Cardiac muscle cell (in vitro differentiated cells and primary cell): ENCODE measurements at regions not wholly inside any gene's neighbourhood (a gene's known extent, or its start where the extent isn't known, plus 50 kb on each side); places are given as distances from the start of the nearest gene placed in this dataset.

ENCODE experiments used
- DNase-seq, 2 donors: peaks; one replicate each; pipeline versions ENCODE4 v3.0.0 to v3.0.0-alpha.2; 2010 to 2017; ENCODE audit warnings: low read depth in 1 of 2, low spot score in 1 of 2
- H3K27ac ChIP-seq: fragments of 200-600 bp; sonication (generic); 2 replicates; pipeline ENCODE4 v1.5.1; 2016
- H3K27me3 ChIP-seq: fragments of 200-600 bp; sonication (generic); 2 replicates; pipeline ENCODE4 v1.6.0; 2016; ENCODE audit warnings: control low read depth
- H3K36me3 ChIP-seq: fragments of 200-600 bp; sonication (generic); 2 replicates; pipeline ENCODE4 v1.5.1; 2016; ENCODE audit warnings: control low read depth
- H3K4me1 ChIP-seq: fragments of 200-600 bp; sonication (generic); 2 replicates; pipeline ENCODE4 v1.8.1; 2017; ENCODE audit warnings: low read depth, mild to moderate bottlenecking, mixed run types
- H3K4me3 ChIP-seq: fragments of 200-600 bp; sonication (generic); 2 replicates; pipeline ENCODE4 v1.5.1; 2016; ENCODE audit warnings: mild to moderate bottlenecking
- H3K9me3 ChIP-seq: fragments of 200-600 bp; sonication (generic); 2 replicates; pipeline ENCODE4 v1.5.1; 2017; ENCODE audit warnings: low read depth, mild to moderate bottlenecking, control low read depth
- CTCF ChIP-seq: IDR thresholded peaks from 2 replicates; pipeline ENCODE4 v1.5.1; 2012; ENCODE audit warnings: low read depth, mild to moderate bottlenecking, low read length

DNA sequence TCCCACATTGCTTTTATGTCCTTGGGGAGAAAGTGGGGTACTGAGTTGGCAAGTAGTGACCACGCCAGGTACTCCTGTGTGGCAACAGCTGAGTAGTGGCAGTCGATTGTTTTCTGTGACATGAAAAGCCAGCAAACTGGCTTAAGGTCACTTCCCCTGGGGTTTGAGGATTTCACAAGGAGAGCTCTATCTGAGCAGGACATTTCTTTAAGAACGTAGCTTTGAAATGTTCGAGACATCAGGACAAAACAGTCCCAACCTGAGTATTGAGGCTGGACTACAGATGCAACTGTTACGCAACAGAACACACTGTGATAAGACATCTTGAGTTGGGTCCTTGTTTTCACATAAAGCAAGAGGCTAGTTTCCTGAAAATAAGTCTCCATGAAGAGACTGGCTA, 146.7 kb upstream of the KLF14 start:
- no peaks in the 10 kb centered on the region for H3K4me1 ChIP-seq
- H3K27me3 ChIP-seq = no peaks in the 10 kb centered on the region
- H3K27ac ChIP-seq = no peak overlapping the region
- no peaks in the 10 kb centered on the region for H3K9me3 ChIP-seq
- H3K4me3 ChIP-seq = no peak overlapping the region
- peak in 1 of 2 donors; percentile 58 for DNase-seq
- no peaks in the 10 kb centered on the region for H3K36me3 ChIP-seq
- TF ChIP-seq CTCF = no peak

DNA sequence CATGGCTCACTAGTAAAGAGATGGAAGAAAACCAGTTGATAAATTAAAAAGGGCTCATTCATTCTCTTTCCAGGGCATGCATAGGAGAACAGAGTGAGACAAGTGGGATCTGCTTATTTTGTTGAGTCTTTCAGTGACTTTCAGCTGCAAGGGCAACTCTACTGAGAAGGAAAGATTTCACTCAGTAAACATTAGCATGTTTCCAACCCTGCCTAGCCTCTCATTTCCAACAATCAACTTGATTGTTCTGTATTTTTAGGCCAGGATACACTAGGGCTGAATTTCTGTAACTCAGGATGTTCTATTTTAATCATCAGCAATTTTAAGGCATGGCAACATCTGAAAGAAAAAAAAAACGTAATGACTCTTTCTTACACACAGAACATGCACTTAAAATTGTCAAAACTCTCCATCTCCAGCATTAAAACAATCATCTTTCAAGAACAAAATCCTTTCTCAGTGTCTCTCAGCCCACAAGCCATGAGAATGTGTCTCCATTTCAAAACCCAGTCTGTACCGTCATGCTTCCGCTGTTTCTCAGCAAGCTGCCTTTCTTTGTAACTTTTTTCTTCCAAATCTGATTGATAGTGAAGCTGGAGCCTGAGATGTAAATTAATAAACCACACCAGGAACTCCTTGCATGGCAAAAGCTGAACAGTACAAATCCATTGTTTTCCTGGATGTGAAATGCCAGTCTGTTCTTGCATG, 147.2 kb upstream of the KLF14 start:
- H3K4me1 ChIP-seq = no peaks in the 10 kb centered on the region
- DNase-seq = no peak
- no peaks in the 10 kb centered on the region for H3K27me3 ChIP-seq
- H3K9me3 ChIP-seq = no peaks in the 10 kb centered on the region
- H3K4me3 ChIP-seq = no peak overlapping the region
- no peak for TF ChIP-seq CTCF
- H3K36me3 ChIP-seq = no peaks in the 10 kb centered on the region
- no peak overlapping the region for H3K27ac ChIP-seq

DNA sequence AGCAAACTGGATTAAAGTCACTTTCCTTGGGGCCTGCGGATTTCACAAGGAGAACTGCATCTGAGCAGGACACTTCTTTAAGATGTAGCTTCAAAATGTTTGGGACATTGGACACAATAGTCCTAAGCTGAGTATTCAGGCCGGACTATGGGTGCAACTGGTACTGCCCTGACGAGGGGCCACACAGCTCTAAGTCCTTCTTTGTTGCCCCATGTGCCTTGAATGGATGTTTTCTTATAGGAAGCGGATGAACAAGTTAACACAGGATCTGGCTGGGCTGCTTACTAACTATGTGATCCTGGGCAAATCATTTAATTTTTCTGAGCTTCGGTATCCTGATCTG, 147.8 kb upstream of the KLF14 start:
- H3K4me3 ChIP-seq = no peak overlapping the region
- H3K27ac ChIP-seq = no peak overlapping the region
- no peaks in the 10 kb centered on the region for H3K27me3 ChIP-seq
- no peak for DNase-seq
- no peak for TF ChIP-seq CTCF
- no peaks in the 10 kb centered on the region for H3K4me1 ChIP-seq
- no peaks in the 10 kb centered on the region for H3K36me3 ChIP-seq
- H3K9me3 ChIP-seq = no peaks in the 10 kb centered on the region

DNA sequence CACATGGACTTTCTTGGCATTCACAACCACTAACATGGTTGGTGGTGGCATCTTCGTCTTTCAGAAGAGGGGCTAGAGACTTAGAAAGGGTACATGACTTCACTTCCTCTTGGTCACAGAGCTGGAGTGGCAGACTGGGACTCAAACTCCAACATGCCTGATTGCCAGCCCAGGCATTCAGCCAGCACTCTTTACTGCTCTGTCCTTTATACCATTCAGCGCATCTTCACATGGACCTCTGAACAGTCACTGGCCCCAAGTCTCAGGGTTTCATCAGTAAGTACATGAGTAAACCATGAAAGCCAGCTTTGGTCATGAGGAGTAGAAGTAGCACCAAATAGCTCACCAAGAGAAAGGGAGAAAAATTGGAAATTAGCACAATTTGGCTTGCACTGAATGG, 148.4 kb upstream of the KLF14 start:
- DNase-seq = no peak
- no peaks in the 10 kb centered on the region for H3K27me3 ChIP-seq
- H3K27ac ChIP-seq = no peak overlapping the region
- H3K4me3 ChIP-seq = no peak overlapping the region
- H3K9me3 ChIP-seq = no peaks in the 10 kb centered on the region
- H3K36me3 ChIP-seq = no peaks in the 10 kb centered on the region
- no peaks in the 10 kb centered on the region for H3K4me1 ChIP-seq
- no peak for TF ChIP-seq CTCF

DNA sequence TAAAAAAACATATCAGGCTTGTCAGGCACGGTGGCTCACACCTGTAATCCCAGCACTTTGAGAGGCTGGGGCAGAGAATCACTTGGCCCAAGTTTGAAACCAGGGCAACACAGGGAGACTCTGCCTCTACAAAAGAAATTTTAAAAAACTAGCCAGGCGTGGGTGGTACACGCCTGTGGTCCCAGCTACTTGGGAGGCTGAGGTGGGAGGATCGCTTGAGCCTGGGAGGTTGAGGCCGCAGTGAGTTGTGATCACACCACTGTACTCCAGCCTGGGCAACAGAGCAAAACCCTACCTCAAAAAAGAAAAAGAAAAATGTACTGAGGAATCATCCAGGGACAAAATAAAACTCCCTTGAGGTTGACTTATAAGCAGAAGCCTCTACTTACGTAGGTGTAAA, 149.9 kb upstream of the KLF14 start:
- H3K4me3 ChIP-seq = no peak overlapping the region
- TF ChIP-seq CTCF = no peak
- no peaks in the 10 kb centered on the region for H3K27me3 ChIP-seq
- H3K27ac ChIP-seq = no peak overlapping the region
- H3K4me1 ChIP-seq = no peaks in the 10 kb centered on the region
- H3K36me3 ChIP-seq = no peaks in the 10 kb centered on the region
- no peak for DNase-seq
- H3K9me3 ChIP-seq = no peaks in the 10 kb centered on the region
